Kidney (tissue), 13 donors: ENCODE measurements at regions not wholly inside any gene's neighbourhood (a gene's known extent, or its start where the extent isn't known, plus 50 kb on each side); places are given as distances from the start of the nearest gene placed in this dataset.

Experiments
- DNase-seq, 5 donors: peaks; one replicate each; pipeline ENCODE4 v3.0.0-alpha.2; 2013 to 2020
- FAIRE-seq: peaks from 2 replicates; lab custom pipeline; 2012; peaks lifted over from hg19 to GRCh38; lab: Jason Lieb, UNC
- H3K27ac ChIP-seq, 2 donors: one replicate each; pipeline ENCODE4 v1.7.0; 2013; ENCODE audit warnings: low read depth in 2 of 2, low read length in 2 of 2, inconsistent platforms in 1 of 2
- H3K27me3 ChIP-seq: one replicate; pipeline ENCODE4 v1.7.1; 2013; ENCODE audit warnings: low read length, inconsistent platforms; ENCODE audit not compliant: control insufficient read depth, insufficient read depth
- H3K36me3 ChIP-seq, 3 donors: one replicate each; pipeline versions ENCODE4 v1.7.0 to v1.7.1; 2013; ENCODE audit warnings: low read length in 3 of 3, control low read depth in 1 of 3, inconsistent platforms in 1 of 3; ENCODE audit not compliant: insufficient read depth in 3 of 3, control insufficient read depth in 2 of 3
- H3K4me1 ChIP-seq, 3 donors: one replicate each; pipeline versions ENCODE4 v1.7.0 to v1.7.1; 2013; ENCODE audit warnings: low read length in 3 of 3, inconsistent platforms in 1 of 3, low read depth in 1 of 3; ENCODE audit not compliant: control insufficient read depth in 2 of 3, insufficient read depth in 2 of 3
- H3K4me3 ChIP-seq, 3 donors: one replicate each; pipeline versions ENCODE4 v1.7.0 to v1.8.1; 2013; ENCODE audit warnings: low read length in 3 of 3, control low read depth in 1 of 3, inconsistent platforms in 1 of 3
- H3K9ac ChIP-seq, 3 donors: one replicate each; pipeline versions ENCODE4 v1.7.0 to v1.7.1; 2013; ENCODE audit warnings: low read length in 3 of 3, control low read depth in 1 of 3, inconsistent platforms in 1 of 3
- H3K9me3 ChIP-seq, 3 donors: one replicate each; pipeline versions ENCODE4 v1.7.0 to v1.7.1; 2013; ENCODE audit warnings: low read length in 3 of 3, control low read depth in 1 of 3, inconsistent platforms in 1 of 3; ENCODE audit not compliant: control insufficient read depth in 2 of 3, insufficient read depth in 1 of 3
- intact Hi-C: fragments of 100-400 bp; cut with DNase I; formaldehyde crosslinking; loops from one replicate; pipeline ENCODE4 v1.11.1; 2022
- TF ChIP-seq, protein P1 (sequence below): IDR thresholded peaks from 3 replicates; pipeline ENCODE4 v1.5.1; 2012; ENCODE audit warnings: mild to moderate bottlenecking, moderate library complexity, borderline replicate concordance; ENCODE audit not compliant: insufficient read depth; ENCODE audit errors: extremely low read depth
- donor health status: control.
- donor health status: control.
- donor health status: control.
- donor health status: control.
- donor health status: control.
- donor health status: DM: yes; HTN: yes; CAD: no.
- donor health status: Normal renal cell carcinoma (clear cell type).

DNA sequence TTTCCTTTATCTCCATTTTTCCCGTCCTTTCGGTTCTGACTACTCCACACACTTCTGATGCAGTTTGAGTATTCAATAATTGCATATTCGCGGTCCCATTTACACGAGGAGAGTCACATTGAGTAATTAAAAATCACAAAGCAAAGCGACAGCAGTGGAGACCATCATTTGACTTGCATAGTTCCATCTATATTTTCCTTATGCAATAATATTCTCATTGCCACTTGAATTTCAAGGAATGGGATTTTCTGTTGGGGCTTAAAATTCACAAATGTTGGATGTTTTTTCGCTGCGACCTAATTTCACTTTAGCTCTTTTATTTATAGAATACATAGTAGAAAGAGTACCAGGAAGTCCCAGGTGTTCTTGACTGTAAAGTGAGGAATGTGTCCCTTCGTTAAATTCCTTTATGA, 186.8 kb downstream of the ZEB2 start:
- TF ChIP-seq, protein P1, sequence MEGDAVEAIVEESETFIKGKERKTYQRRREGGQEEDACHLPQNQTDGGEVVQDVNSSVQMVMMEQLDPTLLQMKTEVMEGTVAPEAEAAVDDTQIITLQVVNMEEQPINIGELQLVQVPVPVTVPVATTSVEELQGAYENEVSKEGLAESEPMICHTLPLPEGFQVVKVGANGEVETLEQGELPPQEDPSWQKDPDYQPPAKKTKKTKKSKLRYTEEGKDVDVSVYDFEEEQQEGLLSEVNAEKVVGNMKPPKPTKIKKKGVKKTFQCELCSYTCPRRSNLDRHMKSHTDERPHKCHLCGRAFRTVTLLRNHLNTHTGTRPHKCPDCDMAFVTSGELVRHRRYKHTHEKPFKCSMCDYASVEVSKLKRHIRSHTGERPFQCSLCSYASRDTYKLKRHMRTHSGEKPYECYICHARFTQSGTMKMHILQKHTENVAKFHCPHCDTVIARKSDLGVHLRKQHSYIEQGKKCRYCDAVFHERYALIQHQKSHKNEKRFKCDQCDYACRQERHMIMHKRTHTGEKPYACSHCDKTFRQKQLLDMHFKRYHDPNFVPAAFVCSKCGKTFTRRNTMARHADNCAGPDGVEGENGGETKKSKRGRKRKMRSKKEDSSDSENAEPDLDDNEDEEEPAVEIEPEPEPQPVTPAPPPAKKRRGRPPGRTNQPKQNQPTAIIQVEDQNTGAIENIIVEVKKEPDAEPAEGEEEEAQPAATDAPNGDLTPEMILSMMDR: no peak
- H3K27ac ChIP-seq: peak overlapping the region; percentile 84 to 85
- H3K36me3 ChIP-seq: no peaks in the 10 kb centered on the region
- FAIRE-seq: no peak
- H3K9ac ChIP-seq: peak overlapping the region; percentile 30 to 84 (median 47)
- H3K27me3 ChIP-seq: no peaks in the 10 kb centered on the region
- H3K4me3 ChIP-seq: peak overlapping the region in 2 of 3 donors; percentile 75 to 77
- no peak for DNase-seq
- H3K4me1 ChIP-seq: peaks cover 0 to 2% (median 0%) of the 10 kb centered on the region in 3 donors
- intact Hi-C loops: no loop called here
- H3K9me3 ChIP-seq: no peaks in the 10 kb centered on the region

DNA sequence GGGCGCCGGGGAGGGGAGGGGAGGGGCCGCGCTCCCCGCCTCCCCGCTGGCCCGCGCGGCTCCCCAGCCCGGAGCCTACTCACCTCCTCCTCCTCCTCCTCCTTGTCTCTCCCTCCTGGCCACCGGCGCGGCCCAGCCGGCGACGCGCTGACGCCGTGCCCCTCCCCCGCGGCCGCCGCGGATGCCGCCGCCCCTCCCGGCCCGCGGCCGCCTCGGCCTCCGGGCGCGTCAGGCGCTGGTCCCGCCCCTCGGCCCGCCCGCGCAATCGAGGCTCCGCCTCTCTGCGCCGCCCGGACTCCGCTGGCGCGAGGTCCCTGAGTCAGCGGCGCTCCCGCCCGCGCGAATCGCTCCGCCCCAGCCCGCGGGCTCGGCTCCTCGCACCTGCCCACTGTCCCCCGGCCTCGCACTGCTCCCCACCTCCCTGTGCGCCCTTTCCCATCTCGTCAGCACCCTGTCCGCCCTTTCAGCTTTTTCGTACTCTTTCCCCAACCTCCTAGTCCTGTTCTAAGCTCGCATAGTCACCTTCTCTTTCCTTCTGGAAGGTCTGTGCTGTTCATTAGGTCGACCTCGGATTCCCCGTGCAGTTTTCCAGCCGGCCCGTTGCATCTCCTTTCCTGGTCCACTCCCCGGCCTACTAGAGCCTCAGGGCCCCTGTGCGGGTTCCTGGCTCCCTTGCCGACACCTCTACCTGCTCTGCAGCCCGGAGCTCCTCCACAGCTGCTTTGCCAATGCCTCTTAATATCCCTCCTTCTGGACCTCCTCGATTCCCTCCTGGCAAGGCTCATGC, 187.4 kb downstream of the ZEB2 start:
- Histone ChIP-seq H3K27me3 (no peaks in the 10 kb centered on the region), H3K4me3 (peak overlapping the region; percentile 75 to 78 (median 77)), H3K9ac (peak overlapping the region; percentile 30 to 84 (median 47)), H3K9me3 (no peaks in the 10 kb centered on the region), H3K27ac (peak overlapping the region; percentile 84 to 85), H3K36me3 (no peaks in the 10 kb centered on the region), H3K4me1 (peaks cover 0 to 2% (median 0%) of the 10 kb centered on the region in 3 donors)
- DNase-seq: peak; percentile 92 to 96 (median 95)
- intact Hi-C loops: no loop called here
- FAIRE-seq: no peak
- TF ChIP-seq, protein P1: no peak

DNA sequence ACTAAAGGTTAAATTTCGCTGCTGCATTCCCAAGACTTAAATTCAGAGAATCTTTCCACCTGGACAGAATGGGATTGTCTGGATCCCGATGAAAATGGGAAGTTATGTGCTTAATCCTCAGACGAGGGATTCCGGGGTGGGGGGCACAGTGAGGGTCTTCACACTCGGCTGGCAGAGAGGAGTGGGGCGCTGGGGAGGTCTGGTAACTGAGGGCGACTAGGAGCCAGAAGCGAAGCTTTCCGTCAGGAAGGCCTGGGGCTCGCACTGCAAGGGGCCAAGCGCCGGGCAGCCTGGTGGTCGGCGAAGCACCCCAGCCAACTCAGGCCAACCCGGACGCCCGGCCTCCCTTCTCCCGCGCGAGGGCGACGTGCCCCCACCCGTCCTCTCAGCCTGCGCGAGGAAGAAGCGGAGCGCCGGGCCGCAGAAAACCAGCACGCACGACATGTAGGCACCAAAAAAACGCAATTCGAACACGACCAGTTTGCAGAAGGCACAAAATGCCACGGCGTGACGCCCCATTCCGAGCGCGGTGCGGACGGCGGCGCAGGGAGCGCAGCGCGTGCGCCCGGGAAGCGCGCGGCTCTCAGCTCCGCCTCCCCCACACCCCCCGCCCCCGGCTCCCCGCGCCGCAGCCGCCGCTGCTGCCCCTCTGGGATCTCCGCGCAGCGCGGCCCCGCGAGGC, 188.1 kb downstream of the ZEB2 start:
- Histone ChIP-seq H3K27me3 (no peaks in the 10 kb centered on the region), H3K27ac (peak overlapping the region; percentile 71 to 76), H3K9ac (peak overlapping the region; percentile 42 to 81 (median 52)), H3K9me3 (no peaks in the 10 kb centered on the region), H3K4me1 (peaks cover 0 to 2% (median 0%) of the 10 kb centered on the region in 3 donors), H3K4me3 (peak overlapping the region; percentile 47 to 84 (median 64)), H3K36me3 (no peaks in the 10 kb centered on the region)
- intact Hi-C loops: no loop called here
- TF ChIP-seq, protein P1: peak; percentile 14
- FAIRE-seq (no peak), DNase-seq (no peak)
